NCI-H128 (cell line): ENCODE measurements at regions not wholly inside any gene's neighbourhood (a gene's known extent, or its start where the extent isn't known, plus 50 kb on each side); places are given as distances from the start of the nearest gene placed in this dataset.

ENCODE experiments used
- DNase-seq: peaks from one replicate; lab custom pipeline; 2025; ENCODE audit not compliant: unreplicated experiment; lab: John Stamatoyannopoulos, UW

DNA sequence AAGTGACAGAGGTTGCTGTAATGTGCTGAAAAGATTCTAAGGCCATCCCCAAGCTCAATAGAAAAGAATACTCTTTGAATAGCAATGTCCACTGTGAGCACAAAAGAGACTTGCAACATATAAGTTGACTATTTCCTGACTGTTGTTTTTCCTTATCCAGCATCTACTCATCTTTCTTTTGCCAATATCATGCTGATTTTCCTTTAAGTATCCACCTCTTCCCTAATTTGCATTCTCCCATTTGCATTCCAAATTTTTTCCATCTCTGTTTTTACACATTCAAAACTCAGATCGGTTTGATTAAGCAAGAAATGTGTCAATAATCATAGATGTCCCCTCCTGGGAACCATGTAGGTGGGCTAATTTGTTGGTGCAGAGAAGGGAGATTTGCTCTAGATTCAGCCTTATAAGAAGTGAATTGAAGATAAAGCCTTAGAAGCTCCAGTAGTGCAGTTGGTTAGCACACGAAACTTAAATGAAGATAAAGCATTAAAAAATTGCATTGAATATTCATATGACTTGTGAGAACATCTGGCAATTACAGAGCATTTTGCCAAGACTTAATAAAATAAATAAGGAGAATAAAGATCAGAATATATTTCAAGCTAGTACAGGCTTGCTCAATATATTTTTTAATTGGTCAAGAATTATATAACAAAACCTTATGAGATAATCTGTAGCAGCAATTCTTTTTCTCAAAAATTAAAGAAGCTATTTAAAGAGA, 267.6 kb downstream of the TMEM167A start:
- DNase-seq, result no peak

DNA sequence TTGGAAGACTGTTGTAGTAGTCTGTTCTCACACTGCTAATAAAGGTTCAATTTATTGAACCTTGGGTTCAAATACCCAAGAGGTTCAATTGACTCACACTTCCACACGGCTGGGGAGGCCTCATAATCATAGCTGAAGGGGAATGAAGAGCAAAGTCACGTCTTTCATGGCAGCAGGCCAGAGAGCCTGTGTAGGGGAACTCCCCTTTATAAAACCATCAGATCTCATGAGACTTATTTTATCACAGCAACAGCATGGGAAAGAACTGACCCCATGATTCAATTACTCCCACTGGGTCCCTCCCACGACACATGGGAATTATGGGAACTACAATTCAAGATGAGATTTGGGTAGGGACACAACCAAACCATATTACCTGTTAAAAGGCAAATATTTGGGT, 268.2 kb downstream of the TMEM167A start:
- DNase-seq, result no peak

DNA sequence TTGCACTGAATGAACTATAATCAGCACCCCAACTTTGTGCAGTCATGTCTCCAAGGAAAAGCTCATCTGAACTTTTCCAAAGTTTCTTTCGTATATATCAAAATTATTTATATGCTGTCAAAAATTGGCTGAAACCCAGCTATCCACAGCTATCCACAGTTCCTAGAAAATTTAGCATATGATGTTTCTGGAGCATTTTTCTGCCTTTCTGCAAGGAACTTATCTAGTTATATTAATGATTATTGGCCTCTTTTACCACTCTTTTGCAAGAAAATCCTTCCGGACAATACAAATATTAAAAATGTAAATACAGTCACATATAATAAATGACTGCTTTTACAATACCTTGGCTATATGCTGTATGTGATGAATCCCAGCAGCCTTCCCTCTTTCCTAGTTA, 270.2 kb downstream of the TMEM167A start:
- no peak for DNase-seq

DNA sequence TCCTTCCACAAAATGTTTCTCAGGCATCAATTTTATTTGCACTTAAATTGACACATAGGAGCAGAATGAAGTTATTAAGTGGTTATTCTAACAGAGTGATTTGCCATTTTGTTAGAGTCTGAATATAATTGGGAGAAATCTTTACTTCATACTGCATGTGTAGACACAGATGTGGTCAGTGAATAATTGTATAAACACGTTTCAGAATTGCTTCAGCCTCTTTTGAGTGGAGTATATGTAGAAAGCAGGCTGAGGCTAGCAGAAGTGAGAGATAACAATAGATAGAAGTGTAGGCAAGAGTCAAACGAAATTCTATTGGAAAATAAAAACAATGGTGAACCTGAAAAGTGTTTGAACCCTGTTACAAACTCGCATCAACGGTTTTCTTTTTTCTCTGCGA, 270.7 kb downstream of the TMEM167A start:
- DNase-seq, result no peak

DNA sequence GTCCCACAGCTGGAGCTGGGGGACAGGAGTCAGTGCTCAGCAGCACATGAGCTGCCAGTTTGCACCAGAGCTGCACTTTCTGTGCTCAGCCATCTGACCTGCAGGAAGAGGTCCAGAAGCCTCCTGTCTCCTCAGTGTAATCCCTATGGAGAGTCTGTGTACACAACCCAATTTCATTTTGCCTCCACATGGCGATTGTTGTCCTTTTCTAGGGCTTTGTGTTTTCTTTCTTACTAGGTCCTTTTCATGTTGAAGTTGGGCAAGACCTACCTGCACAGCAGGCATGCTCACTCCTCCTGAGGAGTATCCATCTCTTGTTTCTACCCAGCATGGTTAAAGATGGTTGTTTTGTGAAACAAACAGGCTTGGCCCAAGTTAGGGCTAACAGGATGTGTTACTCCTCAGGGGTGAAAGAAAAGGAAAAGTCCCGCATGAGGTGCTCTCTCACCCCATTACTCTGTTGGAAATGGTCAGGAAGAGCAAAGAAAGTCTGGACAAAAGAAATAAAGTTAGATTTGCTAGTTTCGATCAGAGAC, 273.0 kb downstream of the TMEM167A start:
- no peak for DNase-seq

DNA sequence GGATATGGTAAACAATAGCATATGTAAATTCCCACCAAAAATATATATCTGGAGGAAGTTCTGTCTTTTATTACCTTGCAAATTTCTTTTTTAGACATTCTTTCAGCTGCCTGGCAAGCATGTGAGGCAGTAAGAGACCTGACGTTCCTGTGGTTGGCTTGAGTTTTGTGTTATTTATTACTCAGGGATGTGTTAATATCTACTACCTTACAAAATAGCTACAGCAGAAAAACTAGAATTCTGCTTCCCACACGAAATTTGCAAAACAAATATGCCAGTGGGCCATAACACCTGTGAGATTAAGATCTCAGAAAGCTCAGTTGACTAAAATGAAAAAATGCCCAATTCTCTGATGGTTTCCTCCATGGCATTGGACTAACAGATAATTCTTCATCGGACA, 274.2 kb downstream of the TMEM167A start:
- no peak for DNase-seq

DNA sequence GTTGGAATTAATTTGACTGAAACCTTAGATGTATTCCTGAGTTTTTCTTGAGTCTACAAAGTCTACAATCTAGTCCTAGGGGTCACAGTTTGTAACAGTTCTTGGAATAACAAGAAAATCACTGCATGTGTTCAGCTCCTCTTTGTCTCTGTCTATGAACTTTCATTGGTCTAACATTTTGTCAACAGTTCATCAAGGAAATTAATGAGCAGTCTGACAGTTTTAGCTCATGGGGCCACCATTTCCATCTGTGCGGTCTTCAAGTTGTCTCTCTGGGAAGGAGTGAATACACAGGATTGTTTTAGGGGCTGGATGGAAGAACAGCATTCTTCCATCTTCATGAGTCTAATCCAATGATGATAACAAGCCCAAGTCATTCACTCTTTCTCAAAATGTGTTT, 276.4 kb downstream of the TMEM167A start:
- no peak for DNase-seq

DNA sequence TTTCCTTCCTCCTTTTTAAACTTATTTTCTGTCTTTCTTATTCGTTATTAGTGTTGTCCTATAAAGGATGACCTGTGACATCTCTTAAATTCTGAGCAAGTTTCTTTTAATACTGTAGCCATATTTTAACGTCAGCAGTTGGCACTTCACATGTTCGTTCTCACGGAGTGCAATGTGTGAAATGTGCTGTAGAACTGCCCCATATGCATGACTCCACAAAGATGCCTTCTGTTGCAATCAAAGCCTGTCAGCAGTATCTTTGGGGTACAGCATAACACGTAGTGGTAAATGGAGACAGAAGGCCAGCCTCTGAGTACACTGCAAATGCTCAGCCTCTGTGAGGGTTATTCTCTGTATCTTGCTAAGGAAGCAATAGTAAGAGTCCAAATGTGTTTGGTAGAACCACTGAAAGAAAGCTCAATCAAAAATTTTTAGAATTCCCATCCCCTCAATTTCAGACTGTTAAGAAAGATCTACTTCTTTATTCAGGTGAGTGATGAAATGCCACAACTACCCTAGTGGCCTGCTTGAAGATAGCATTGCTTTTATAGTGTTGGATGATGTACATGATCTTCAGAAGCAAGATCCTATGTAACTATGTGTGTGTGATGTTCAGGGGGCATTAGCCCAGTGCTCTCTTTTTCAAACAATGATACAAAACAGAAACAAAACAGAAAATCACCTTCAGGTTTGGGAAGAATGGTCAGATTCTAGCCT, 277.7 kb downstream of the TMEM167A start:
- no peak for DNase-seq

DNA sequence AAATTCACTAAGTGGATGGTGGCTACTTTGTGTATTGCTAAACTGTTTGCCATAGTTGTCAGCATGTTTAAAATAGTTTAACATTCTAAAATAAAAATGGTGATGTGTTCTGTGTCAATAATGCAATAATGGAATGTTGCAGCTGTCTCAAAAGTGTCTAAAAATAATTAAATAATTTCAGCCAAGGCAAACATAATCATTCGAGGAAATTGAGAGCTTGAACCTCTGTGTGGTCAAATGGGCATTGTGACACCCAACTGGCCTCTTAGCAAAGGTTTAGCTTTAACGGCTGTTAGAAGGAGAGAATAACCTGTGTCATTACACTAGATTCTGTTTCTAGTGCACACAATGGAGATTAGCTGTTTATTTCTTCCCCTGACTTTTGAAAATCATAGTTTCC, 278.5 kb downstream of the TMEM167A start:
- DNase-seq, result no peak

DNA sequence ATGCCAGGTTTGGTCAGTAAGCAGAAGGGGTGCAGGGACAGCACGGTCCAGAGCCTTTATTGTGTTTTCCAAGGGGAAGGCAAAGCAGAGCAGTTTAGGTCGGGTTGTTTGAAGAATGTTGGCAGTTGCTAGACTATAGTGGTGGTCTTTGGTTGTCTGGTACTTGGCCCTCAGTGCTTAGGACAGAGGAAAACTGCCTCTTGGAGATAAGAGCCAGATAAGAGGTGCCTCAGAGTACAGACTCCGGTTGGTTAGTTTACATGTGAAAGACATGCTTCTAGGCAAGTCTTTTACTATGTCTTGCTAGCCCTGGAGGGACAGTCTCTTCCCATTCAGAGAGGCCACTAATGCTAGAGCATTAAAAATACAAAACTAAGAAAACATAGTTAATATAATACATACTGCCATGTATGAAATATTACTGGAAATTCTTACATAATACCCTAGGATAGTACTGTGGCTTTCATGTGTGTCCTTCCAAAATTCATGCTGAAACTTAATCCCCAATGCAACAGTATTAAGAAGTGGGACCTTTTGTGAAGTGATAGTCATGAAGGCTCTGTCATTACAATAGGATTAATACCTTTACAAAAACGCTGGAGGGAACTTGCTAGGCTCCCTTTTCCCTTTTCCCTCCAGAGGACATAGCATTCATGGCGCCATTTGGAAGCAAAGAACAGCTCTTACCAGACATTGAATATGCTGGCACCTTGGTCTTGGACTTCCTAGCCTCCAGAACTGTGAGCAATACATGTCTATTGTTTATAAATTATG, 280.4 kb downstream of the TMEM167A start:
- no peak for DNase-seq

DNA sequence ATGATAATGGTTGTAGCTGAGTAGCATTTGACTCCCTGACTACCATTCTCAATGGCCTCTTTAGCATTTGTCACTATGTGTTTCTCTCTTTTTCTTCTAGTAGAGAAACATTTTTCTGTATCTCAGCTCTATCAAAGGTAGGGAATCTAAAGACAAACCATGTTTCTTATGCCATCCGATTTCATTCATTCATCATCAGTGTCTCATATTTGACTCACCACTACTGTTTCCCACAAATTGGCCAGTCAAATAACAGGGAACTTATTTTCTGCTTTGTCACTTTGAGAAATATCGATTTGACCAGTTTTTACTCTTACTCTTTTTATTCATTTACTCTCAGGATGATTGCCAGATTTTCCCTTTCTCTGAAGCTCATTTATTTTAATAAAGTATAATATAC, 282.3 kb downstream of the TMEM167A start:
- no peak for DNase-seq

DNA sequence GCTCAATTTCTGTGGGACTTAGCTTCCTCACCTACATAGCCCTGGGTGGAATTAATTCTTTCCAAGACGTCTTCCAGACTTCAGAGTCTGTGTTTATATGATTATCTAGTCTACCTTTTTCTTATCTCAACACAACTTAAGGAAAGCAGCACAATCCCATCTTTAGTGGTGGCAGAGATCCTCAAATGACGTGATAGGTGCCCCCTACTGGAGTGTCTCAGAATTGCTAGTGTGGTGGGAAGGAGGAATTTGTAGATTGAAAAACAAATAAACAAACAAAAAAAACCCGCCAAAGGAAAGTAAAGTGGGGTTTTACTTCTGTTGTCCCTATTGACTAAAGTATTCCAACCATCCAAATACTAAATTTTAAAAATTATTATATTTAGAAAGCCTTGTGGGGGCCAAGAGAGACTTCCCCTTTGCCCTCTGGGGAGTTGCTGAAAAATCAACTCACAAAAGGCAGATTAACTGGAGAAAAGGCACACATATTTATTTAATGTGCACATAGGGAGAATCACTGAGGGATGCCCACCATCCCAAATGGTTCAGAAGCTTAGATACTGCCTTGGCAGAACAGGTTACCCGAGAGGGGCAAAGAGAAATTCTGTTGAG, 283.3 kb downstream of the TMEM167A start:
- DNase-seq, result no peak

DNA sequence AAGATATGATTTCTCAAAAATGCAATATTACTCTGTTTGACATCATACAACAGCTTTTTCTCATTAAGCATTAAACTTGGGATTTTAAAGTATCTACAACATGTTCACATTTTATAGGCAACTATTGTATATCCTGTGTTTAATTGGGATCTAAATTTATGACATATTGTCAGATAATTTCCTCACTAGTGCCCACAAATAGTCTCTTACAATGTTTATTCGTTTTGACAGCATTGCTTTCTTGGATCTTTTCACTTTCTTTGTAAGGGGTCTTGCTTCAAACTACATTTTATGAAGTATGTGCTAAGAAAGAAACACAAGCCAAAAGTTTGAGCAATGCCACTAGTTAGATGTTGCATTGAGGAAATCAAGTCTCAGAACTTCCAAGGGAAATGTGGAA, 285.1 kb downstream of the TMEM167A start:
- no peak for DNase-seq

DNA sequence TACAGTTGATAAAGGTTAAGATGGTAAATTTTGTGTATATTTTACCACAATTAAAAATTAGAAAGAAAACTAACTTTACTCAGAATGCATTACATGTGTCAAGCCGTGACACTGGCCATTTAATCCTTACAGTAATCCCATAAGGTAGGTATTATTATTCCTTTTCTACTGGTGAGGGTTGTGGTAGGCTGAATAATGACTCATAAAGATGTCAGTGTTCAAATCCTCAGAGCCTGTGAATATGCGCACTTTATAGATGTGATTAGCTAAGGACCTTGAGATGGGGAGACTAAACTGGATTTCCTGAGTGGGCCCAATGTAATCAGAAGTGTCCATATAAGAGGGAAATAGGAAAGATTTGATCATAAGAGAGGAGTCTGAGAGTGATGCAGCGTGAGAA, 288.1 kb downstream of the TMEM167A start:
- DNase-seq, result no peak

DNA sequence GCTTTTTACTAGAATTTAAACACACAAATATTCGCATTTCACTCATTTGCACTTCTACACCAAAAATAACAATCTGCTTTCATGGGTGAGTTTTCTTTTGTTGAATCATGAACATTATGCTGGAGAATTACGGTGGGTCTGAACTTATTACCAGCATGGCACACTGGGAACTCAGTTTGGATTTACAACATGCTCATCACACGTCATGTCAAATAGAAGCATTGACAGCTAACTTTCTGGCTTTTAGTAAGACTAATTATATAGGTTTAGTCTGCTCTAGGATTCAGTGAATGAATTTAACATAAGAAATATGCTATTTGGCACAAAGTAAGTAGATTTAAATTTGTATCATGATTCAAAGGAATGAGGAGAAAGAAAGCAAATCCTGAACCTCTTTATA, 290.4 kb downstream of the TMEM167A start:
- DNase-seq, result no peak

DNA sequence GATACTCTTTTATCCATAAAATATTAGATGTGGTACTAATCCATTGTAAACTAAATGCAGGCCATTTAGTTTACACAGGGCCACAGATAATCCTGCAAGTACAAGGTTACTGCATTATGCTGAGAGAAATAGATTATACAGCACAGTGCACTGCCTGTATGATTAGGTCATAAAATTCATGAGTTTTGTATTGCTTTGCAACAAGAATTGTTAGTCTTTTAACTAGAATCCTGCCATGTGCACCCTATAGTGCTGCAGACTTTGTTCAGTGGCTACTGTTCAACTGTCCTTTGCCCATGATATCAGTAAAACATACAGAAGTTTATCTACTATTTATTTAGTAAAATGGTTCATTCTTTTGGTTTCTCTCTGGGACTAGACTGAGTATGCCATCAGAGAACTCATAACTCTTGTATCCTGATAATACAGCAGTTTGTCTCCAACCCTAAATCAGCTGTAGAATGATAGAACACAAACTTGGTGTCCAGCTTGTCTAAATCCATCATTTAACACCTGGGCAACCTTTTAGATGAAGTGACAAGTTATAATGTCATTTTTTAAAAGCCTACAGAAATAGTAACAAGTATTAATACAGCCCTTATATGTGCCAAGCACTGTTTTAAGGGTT, 291.2 kb downstream of the TMEM167A start:
- no peak for DNase-seq

DNA sequence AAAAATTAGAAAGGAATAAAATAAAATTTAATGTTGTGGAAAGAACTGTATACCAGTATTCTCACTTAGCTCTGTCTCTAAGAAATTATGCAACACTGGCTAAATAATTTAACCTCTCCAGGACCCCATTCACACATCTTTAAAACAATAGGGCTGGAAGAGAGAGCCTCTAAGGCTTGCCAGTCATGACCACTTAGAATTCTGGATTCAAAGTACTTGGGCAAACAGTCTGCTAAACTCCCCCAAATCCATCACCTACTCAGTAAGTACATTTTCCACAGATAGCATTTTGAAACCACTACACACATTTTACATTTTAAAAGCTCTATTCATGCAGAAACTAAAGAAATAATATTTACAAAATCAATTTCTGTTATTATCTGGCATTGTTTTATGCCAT, 291.7 kb downstream of the TMEM167A start:
- no peak for DNase-seq

DNA sequence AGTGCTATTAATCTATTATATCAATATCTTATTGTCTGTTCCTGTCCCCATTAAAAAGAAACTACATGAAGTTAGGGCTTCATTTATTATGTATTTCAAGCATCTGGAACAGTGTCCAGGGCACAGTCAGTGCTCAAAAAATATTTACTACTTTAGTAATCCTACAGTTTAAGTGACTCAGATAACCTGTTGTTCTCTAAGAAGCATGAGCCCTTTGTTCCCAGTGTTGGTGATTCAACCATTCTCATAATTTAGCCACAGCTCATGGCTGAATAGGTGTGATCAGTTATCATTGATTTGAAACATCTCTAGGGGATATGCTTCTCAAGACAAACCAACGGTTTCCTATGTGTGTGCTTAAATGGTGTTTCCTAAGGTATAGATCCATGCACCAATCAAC, 292.7 kb downstream of the TMEM167A start:
- no peak for DNase-seq

DNA sequence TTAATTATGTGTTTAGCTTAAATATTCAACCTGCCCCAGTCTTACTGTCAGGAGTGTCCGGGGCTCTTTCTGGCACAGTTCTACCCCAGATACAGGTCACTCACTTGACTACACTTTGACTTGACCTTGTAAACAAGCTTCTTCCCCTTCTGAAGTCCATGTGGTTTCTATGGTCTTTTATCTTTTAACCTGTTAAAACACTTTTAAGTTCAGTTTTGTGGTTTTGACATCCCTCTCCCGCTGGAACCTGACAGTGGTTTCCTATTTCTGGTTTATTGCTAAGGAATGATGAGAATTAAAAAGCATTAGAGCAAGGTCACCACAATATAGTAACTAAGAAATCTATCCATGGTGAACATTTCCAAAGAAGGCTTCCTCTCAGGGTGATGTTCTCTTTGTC, 300.1 kb downstream of the TMEM167A start:
- no peak for DNase-seq

DNA sequence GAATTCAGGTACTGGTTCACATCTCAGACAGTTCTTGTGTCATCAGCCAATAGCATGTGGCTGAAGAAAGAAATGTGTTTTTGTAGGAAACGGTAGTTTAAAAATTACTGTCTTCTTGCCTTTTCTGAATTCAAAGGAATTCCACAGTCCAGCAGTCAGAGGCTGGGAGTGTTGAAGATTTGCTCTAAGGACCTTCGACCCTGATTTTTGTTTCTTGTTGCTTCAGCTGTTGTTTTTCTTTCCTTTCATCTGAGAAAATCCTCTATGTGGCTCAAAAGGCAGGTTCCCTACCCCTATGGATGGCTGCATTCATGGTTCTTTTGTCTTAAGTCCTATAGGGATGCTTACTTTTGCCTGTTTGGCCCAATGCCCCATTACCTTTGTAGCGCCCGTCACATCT, 304.9 kb downstream of the TMEM167A start:
- DNase-seq, result no peak

DNA sequence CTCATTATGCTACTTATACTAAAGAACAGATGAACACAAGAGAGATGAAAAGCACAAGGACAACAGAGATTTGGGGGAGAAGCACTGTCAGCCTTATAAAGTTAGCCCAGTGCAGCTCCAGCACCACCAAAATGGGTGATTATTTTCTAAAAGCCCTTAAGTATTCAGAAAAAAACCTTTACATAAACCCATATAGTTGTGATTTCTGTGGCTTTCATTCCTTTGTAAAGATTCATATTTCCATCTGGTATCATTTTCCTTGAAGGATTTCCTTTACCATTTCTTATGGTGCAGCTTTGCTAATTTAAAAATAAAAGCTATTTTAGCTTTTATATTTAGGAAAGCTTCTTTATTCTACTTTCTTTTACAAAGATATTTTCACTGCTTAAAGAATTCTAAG, 311.0 kb downstream of the TMEM167A start:
- DNase-seq, result no peak
